Large intestine (tissue), 3 donors: ENCODE measurements at regions not wholly inside any gene's neighbourhood (a gene's known extent, or its start where the extent isn't known, plus 50 kb on each side); places are given as distances from the start of the nearest gene placed in this dataset.
A peak's percentile ranks its signal among the peaks of the same experiment; 100 is the strongest.

Experiments used
- DNase-seq, 2 donors: peaks; one replicate each; pipeline versions ENCODE4 v3.0.0 to v3.0.0-alpha.2; 2013
- H3K27ac ChIP-seq: one replicate; pipeline ENCODE4 v1.5.1; 2013; ENCODE audit warnings: low read length
- H3K27me3 ChIP-seq: 2 replicates; pipeline ENCODE4 v1.6.1; 2013; ENCODE audit warnings: low read length; ENCODE audit not compliant: control insufficient read depth, insufficient read depth
- H3K36me3 ChIP-seq: 2 replicates; pipeline ENCODE4 v1.6.1; 2013; ENCODE audit warnings: low read length; ENCODE audit not compliant: control insufficient read depth, insufficient read depth
- H3K4me1 ChIP-seq: one replicate; pipeline ENCODE4 v1.6.1; 2013; ENCODE audit warnings: low read length; ENCODE audit not compliant: control insufficient read depth, insufficient read depth
- H3K4me3 ChIP-seq: one replicate; pipeline ENCODE4 v1.5.1; 2013; ENCODE audit warnings: low read length
- H3K9me3 ChIP-seq: one replicate; pipeline ENCODE4 v1.6.1; 2013; ENCODE audit warnings: mild to moderate bottlenecking, low read depth, low read length, moderate library complexity; ENCODE audit not compliant: control insufficient read depth
- WGBS: methylation state at CpG from one replicate; pipeline ENCODE4 v1.1.5; 2013; ENCODE audit warnings: low lambda C conversion rate; ENCODE audit not compliant: insufficient coverage; 5-methylcytosine and 5-hydroxymethylcytosine counted together

GRCh38 chrX:42585842-42586621, 191.9 kb downstream of the PPP1R2C start:
- WGBS: 100% methylated on average over 1 of the region's 2 CpGs
- Histone ChIP-seq H3K36me3 (no peaks in the 10 kb centered on the region), H3K4me1 (no peaks in the 10 kb centered on the region), H3K9me3 (no peaks in the 10 kb centered on the region), H3K27me3 (no peaks in the 10 kb centered on the region), H3K27ac (no peak overlapping the region), H3K4me3 (no peak overlapping the region)
- no peak for DNase-seq

- no peaks in the 10 kb centered on the region for H3K27me3 ChIP-seq
- H3K27ac ChIP-seq: no peak overlapping the region
- H3K36me3 ChIP-seq: no peaks in the 10 kb centered on the region
- DNase-seq: peak in 1 of 2 donors; percentile 33
- no CpG with 5 or more reads among the region's 3 CpGs for WGBS
- H3K4me1 ChIP-seq: no peaks in the 10 kb centered on the region
- no peak overlapping the region for H3K4me3 ChIP-seq
- no peaks in the 10 kb centered on the region for H3K9me3 ChIP-seq
Measured at GRCh38 chrX:42577936-42578470, 200.0 kb downstream of the PPP1R2C start.

- Histone ChIP-seq H3K27ac (no peak overlapping the region), H3K4me1 (no peaks in the 10 kb centered on the region), H3K9me3 (no peaks in the 10 kb centered on the region), H3K27me3 (no peaks in the 10 kb centered on the region), H3K36me3 (no peaks in the 10 kb centered on the region), H3K4me3 (no peak overlapping the region)
- DNase-seq: no peak
- WGBS: no CpG with 5 or more reads among the region's 1 CpG
Measured at GRCh38 chrX:42567268-42567667, 210.7 kb downstream of the PPP1R2C start.

GRCh38 chrX:42565739-42566138, 212.2 kb downstream of the PPP1R2C start:
- Histone ChIP-seq H3K27ac (no peak overlapping the region), H3K27me3 (no peaks in the 10 kb centered on the region), H3K36me3 (no peaks in the 10 kb centered on the region), H3K4me3 (no peak overlapping the region), H3K9me3 (no peaks in the 10 kb centered on the region), H3K4me1 (no peaks in the 10 kb centered on the region)
- WGBS: no CpG with 5 or more reads among the region's 2 CpGs
- DNase-seq: no peak

- no peaks in the 10 kb centered on the region for H3K4me1 ChIP-seq
- no peak overlapping the region for H3K27ac ChIP-seq
- WGBS: no CpG with 5 or more reads among the region's 1 CpG
- H3K27me3 ChIP-seq: no peaks in the 10 kb centered on the region
- H3K4me3 ChIP-seq: no peak overlapping the region
- no peaks in the 10 kb centered on the region for H3K36me3 ChIP-seq
- no peak for DNase-seq
- no peaks in the 10 kb centered on the region for H3K9me3 ChIP-seq
Measured at GRCh38 chrX:42546800-42547199, 231.2 kb downstream of the PPP1R2C start.

- Histone ChIP-seq H3K27ac (no peak overlapping the region), H3K4me3 (no peak overlapping the region), H3K4me1 (peaks cover 3% of the 10 kb centered on the region), H3K36me3 (no peaks in the 10 kb centered on the region), H3K9me3 (no peaks in the 10 kb centered on the region), H3K27me3 (no peaks in the 10 kb centered on the region)
- no CpG with 5 or more reads among the region's 2 CpGs for whole genome bisulfite sequencing
- DNase-seq: no peak
Measured at GRCh38 chrX:42544883-42545282, 233.1 kb downstream of the PPP1R2C start.

- Histone ChIP-seq H3K27ac (no peak overlapping the region), H3K4me3 (no peak overlapping the region), H3K36me3 (no peaks in the 10 kb centered on the region), H3K27me3 (no peaks in the 10 kb centered on the region), H3K9me3 (no peaks in the 10 kb centered on the region), H3K4me1 (peaks cover 15% of the 10 kb centered on the region)
- no peak for DNase-seq
Measured at GRCh38 chrX:42541554-42541953, 236.4 kb downstream of the PPP1R2C start.

GRCh38 chrX:42540146-42540545, 237.8 kb downstream of the PPP1R2C start:
- Histone ChIP-seq H3K4me3 (no peak overlapping the region), H3K27me3 (no peaks in the 10 kb centered on the region), H3K9me3 (no peaks in the 10 kb centered on the region), H3K4me1 (peaks cover 15% of the 10 kb centered on the region), H3K27ac (peak overlapping the region; percentile 79), H3K36me3 (no peaks in the 10 kb centered on the region)
- peak; percentile 52 to 74 for DNase-seq

GRCh38 chrX:42538405-42538804, 239.6 kb downstream of the PPP1R2C start:
- no CpG with 5 or more reads among the region's 2 CpGs for WGBS
- Histone ChIP-seq H3K4me1 (peaks cover 20% of the 10 kb centered on the region), H3K27me3 (no peaks in the 10 kb centered on the region), H3K9me3 (no peaks in the 10 kb centered on the region), H3K4me3 (no peak overlapping the region), H3K27ac (peak overlapping the region; percentile 79), H3K36me3 (no peaks in the 10 kb centered on the region)
- DNase-seq: peak; percentile 70 to 84

GRCh38 chrX:42536286-42536685, 241.7 kb downstream of the PPP1R2C start:
- Histone ChIP-seq H3K36me3 (no peaks in the 10 kb centered on the region), H3K27ac (no peak overlapping the region), H3K9me3 (no peaks in the 10 kb centered on the region), H3K4me1 (peaks cover 19% of the 10 kb centered on the region), H3K4me3 (no peak overlapping the region), H3K27me3 (no peaks in the 10 kb centered on the region)
- 83% methylated on average over 1 of the region's 3 CpGs for WGBS
- no peak for DNase-seq

- WGBS: no CpG with 5 or more reads among the region's 2 CpGs
- H3K9me3 ChIP-seq: no peaks in the 10 kb centered on the region
- no peak overlapping the region for H3K4me3 ChIP-seq
- peaks cover 17% of the 10 kb centered on the region for H3K4me1 ChIP-seq
- no peaks in the 10 kb centered on the region for H3K27me3 ChIP-seq
- H3K27ac ChIP-seq: no peak overlapping the region
- no peak for DNase-seq
- no peaks in the 10 kb centered on the region for H3K36me3 ChIP-seq
Measured at GRCh38 chrX:42535233-42535632, 242.7 kb downstream of the PPP1R2C start.
